ENCODE measurements at regions not wholly inside any gene's neighbourhood (a gene's known extent, or its start where the extent isn't known, plus 50 kb on each side); places are given as distances from the start of the nearest gene placed in this dataset.

- TF ChIP-seq EZH2 (IDR thresholded peaks at IDR 0.05; ENCODE audit: borderline replicate concordance, insufficient read depth, low read length, poor library complexity, severe bottlenecking): no peak
- TF ChIP-seq, protein P1, sequence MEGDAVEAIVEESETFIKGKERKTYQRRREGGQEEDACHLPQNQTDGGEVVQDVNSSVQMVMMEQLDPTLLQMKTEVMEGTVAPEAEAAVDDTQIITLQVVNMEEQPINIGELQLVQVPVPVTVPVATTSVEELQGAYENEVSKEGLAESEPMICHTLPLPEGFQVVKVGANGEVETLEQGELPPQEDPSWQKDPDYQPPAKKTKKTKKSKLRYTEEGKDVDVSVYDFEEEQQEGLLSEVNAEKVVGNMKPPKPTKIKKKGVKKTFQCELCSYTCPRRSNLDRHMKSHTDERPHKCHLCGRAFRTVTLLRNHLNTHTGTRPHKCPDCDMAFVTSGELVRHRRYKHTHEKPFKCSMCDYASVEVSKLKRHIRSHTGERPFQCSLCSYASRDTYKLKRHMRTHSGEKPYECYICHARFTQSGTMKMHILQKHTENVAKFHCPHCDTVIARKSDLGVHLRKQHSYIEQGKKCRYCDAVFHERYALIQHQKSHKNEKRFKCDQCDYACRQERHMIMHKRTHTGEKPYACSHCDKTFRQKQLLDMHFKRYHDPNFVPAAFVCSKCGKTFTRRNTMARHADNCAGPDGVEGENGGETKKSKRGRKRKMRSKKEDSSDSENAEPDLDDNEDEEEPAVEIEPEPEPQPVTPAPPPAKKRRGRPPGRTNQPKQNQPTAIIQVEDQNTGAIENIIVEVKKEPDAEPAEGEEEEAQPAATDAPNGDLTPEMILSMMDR (IDR thresholded peaks at IDR 0.05; ENCODE audit: poor library complexity, severe bottlenecking): no peak
- TF ChIP-seq, protein P2, sequence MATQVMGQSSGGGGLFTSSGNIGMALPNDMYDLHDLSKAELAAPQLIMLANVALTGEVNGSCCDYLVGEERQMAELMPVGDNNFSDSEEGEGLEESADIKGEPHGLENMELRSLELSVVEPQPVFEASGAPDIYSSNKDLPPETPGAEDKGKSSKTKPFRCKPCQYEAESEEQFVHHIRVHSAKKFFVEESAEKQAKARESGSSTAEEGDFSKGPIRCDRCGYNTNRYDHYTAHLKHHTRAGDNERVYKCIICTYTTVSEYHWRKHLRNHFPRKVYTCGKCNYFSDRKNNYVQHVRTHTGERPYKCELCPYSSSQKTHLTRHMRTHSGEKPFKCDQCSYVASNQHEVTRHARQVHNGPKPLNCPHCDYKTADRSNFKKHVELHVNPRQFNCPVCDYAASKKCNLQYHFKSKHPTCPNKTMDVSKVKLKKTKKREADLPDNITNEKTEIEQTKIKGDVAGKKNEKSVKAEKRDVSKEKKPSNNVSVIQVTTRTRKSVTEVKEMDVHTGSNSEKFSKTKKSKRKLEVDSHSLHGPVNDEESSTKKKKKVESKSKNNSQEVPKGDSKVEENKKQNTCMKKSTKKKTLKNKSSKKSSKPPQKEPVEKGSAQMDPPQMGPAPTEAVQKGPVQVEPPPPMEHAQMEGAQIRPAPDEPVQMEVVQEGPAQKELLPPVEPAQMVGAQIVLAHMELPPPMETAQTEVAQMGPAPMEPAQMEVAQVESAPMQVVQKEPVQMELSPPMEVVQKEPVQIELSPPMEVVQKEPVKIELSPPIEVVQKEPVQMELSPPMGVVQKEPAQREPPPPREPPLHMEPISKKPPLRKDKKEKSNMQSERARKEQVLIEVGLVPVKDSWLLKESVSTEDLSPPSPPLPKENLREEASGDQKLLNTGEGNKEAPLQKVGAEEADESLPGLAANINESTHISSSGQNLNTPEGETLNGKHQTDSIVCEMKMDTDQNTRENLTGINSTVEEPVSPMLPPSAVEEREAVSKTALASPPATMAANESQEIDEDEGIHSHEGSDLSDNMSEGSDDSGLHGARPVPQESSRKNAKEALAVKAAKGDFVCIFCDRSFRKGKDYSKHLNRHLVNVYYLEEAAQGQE (IDR thresholded peaks at IDR 0.05; ENCODE audit: borderline replicate concordance): no peak
- TF ChIP-seq TAF1 (IDR thresholded peaks at IDR 0.05; ENCODE audit: low read depth): no peak
Measured at GRCh38 chr3:34881026-34881425, 758.3 kb upstream of the ARPP21 start.

All from neural cell (in vitro differentiated cells).